ENCODE measurements at regions not wholly inside any gene's neighbourhood (a gene's known extent, or its start where the extent isn't known, plus 50 kb on each side); places are given as distances from the start of the nearest gene placed in this dataset.

- no peak overlapping the region for H3K4me3 ChIP-seq (ENCODE audit: low read depth, low read length)
- no peak for TF ChIP-seq CTCF (IDR thresholded peaks at IDR 0.05; ENCODE audit: control insufficient read depth, extremely low read depth, insufficient read depth)
- DNase-seq (ENCODE audit: low read depth): no peak
These were observed 424.8 kb upstream of the ZEB2 start for GRCh38 chr2:144944546-144945220.

- no peak for DNase-seq (ENCODE audit: low read depth)
These were observed 424.1 kb upstream of the ZEB2 start for GRCh38 chr2:144943986-144944385.

GRCh38 chr2:144943293-144943941 is 423.5 kb upstream of the ZEB2 start:
- no peak for TF ChIP-seq CTCF (IDR thresholded peaks at IDR 0.05; ENCODE audit: control insufficient read depth, extremely low read depth, insufficient read depth)
- no peak overlapping the region for H3K4me3 ChIP-seq (ENCODE audit: low read depth, low read length)
- no peak for DNase-seq (ENCODE audit: low read depth)

More at GRCh38 chr2:144943986-144944385, 424.1 kb upstream of the ZEB2 start:
- TF ChIP-seq CTCF (IDR thresholded peaks at IDR 0.05; ENCODE audit: control insufficient read depth, extremely low read depth, insufficient read depth): no peak
- no peak overlapping the region for H3K4me3 ChIP-seq (ENCODE audit: low read depth, low read length)

- no peak overlapping the region for H3K4me3 ChIP-seq (ENCODE audit: low read depth, low read length)
- no peak for DNase-seq (ENCODE audit: low read depth)
- no peak for TF ChIP-seq CTCF (IDR thresholded peaks at IDR 0.05; ENCODE audit: control insufficient read depth, extremely low read depth, insufficient read depth)
These were observed 422.8 kb upstream of the ZEB2 start for GRCh38 chr2:144942516-144943256.

GRCh38 chr2:144941743-144942488 is 422.0 kb upstream of the ZEB2 start:
- no peak for DNase-seq (ENCODE audit: low read depth)
- H3K4me3 ChIP-seq (ENCODE audit: low read depth, low read length): no peak overlapping the region
- TF ChIP-seq CTCF (IDR thresholded peaks at IDR 0.05; ENCODE audit: control insufficient read depth, extremely low read depth, insufficient read depth): no peak

GRCh38 chr2:144939590-144939989 is 419.7 kb upstream of the ZEB2 start:
- TF ChIP-seq CTCF (IDR thresholded peaks at IDR 0.05; ENCODE audit: control insufficient read depth, extremely low read depth, insufficient read depth): no peak
- no peak for DNase-seq (ENCODE audit: low read depth)

More at GRCh38 chr2:144939590-144939989, 419.7 kb upstream of the ZEB2 start:
- no peak overlapping the region for H3K4me3 ChIP-seq (ENCODE audit: low read depth, low read length)
